Upper lobe of left lung (tissue), 4 donors: ENCODE measurements at regions not wholly inside any gene's neighbourhood (a gene's known extent, or its start where the extent isn't known, plus 50 kb on each side); places are given as distances from the start of the nearest gene placed in this dataset.

ENCODE experiments used
- CTCF ChIP-seq, 6 experiments: fragments of 450-650 bp in 4 of 6; fragments of 200-600 bp in 2 of 6; sonication (generic) in 2 of 6; IDR thresholded peaks; one replicate each; pipeline ENCODE4 v1.5.1; 2016 to 2019; ENCODE audit warnings: antibody characterized with exemption in 6 of 6
- EP300 ChIP-seq, 4 donors: sonication (generic); formaldehyde crosslinking; IDR thresholded peaks; one replicate each; pipeline ENCODE4 v1.5.1; 2017; ENCODE audit warnings: antibody characterized with exemption in 4 of 4, control low read depth in 2 of 4
- POLR2AphosphoS5 ChIP-seq, 2 donors: sonication (generic); formaldehyde crosslinking; IDR thresholded peaks; one replicate each; pipeline ENCODE4 v1.5.1; 2017; ENCODE audit warnings: antibody characterized with exemption in 2 of 2

- no peak for TF ChIP-seq CTCF (IDR thresholded peaks at IDR 0.05)
- TF ChIP-seq EP300 (IDR thresholded peaks at IDR 0.05), result no peak
- TF ChIP-seq POLR2AphosphoS5 (IDR thresholded peaks at IDR 0.05), result no peak
Measured at GRCh38 chr12:16730772-16731171, 124.8 kb upstream of the LMO3 start.
